Heart left ventricle (tissue), 13 donors: ENCODE measurements at regions not wholly inside any gene's neighbourhood (a gene's known extent, or its start where the extent isn't known, plus 50 kb on each side); places are given as distances from the start of the nearest gene placed in this dataset.

Source experiments
- CTCF ChIP-seq, 12 donors: fragments of 200-600 bp; sonication (generic) in 4 of 12; IDR thresholded peaks; one replicate each; pipeline versions ENCODE4 v1.5.0 to v1.8.0; 2018 to 2022; ENCODE audit warnings: antibody characterized with exemption in 12 of 12, mild to moderate bottlenecking in 5 of 12
- POLR2A ChIP-seq, 2 donors: fragments of 450-650 bp; IDR thresholded peaks; one replicate each; pipeline ENCODE4 v1.6.1; 2017; ENCODE audit warnings: antibody characterized with exemption in 2 of 2, mild to moderate bottlenecking in 2 of 2, moderate library complexity in 2 of 2
- donor health status: ischemic (EF 13 %, LVEDD 7.1; RV severe dilation, severe dysfunction).
- donor health status: DM: no; HTN: yes; CAD: no.
- donor health status: DM: no; HTN: no; CAD: no.
- donor health status: ischemic (EF 25% LVEDD 6.9; RV normal size, moderate dysfunction).
- donor health status: ischemic (EF 25% LVEDD 5.7; RV mildly dilated, moderate dysfunction).
- donor health status: ischemic (EF 35%, LVEDD 5.7; RV mildly dilated, moderate dysfunction).
- donor health status: nonischemic (EF 11% LVEDD 7.7; RV severe dilation, severe dysfunction).
- donor health status: DM: yes; HTN: yes; CAD: no.
- donor health status: PGD.
- donor health status: ischemic (EF 29% LVEDD 5.4; RV normal size, mild dysfunction).
- donor health status: nonischemic (EF 23%, LVEDD 6.1; RV moderate dilation, normal function).

- TF ChIP-seq CTCF (IDR thresholded peaks at IDR 0.05) = no peak
- no peak for TF ChIP-seq POLR2A (IDR thresholded peaks at IDR 0.05)
Observed at GRCh38 chr11:115665175-115665821, 161.1 kb upstream of the CADM1 start.
